ENCODE measurements at regions not wholly inside any gene's neighbourhood (a gene's known extent, or its start where the extent isn't known, plus 50 kb on each side); places are given as distances from the start of the nearest gene placed in this dataset.

- no peaks in the 10 kb centered on the region for H3K9me3 ChIP-seq (ENCODE audit: control insufficient read depth, low read depth, low read length)
- H2BK20ac ChIP-seq (ENCODE audit: low read depth, low read length, poor library complexity, severe bottlenecking) = no peak overlapping the region
- H3K56ac ChIP-seq (ENCODE audit: insufficient read length, low read depth, low read length) = no peak overlapping the region
- no peak for TF ChIP-seq CTCF (conservative IDR thresholded peaks at IDR 0.05)
- H3K36me3 Mint-ChIP-seq (ENCODE audit: insufficient read depth in 1 of 3, low read depth in 3 of 3) = no peaks in the 10 kb centered on the region
- peaks cover 2 to 16% of the 10 kb centered on the region in 2 experiments; a peak in 2 of 4 replicates for H3K4me1 Mint-ChIP-seq
- no peak overlapping the region for H3K4ac ChIP-seq (ENCODE audit: low read depth, low read length)
- H3K4me1 ChIP-seq (ENCODE audit: insufficient read depth, low read length) = no peaks in the 10 kb centered on the region
- H3K9ac ChIP-seq (ENCODE audit: extremely low read depth, insufficient read length, low read length) = no peak overlapping the region
- H4K5ac ChIP-seq (ENCODE audit: insufficient read length, low read depth, low read length) = no peak overlapping the region
- no peak overlapping the region for H3K27ac ChIP-seq (ENCODE audit: insufficient read length, low read depth, low read length)
- no peaks in the 10 kb centered on the region for H3K27me3 ChIP-seq (ENCODE audit: insufficient read depth, low read length)
- H3T11ph ChIP-seq (ENCODE audit: low read length) = no peak overlapping the region
- H2BK12ac ChIP-seq (ENCODE audit: insufficient read length, low read depth, low read length) = no peak overlapping the region
- no peaks in the 10 kb centered on the region for H3K79me2 ChIP-seq (ENCODE audit: insufficient read depth, low read length)
- H3K23me2 ChIP-seq (ENCODE audit: insufficient read length, low read depth, low read length, poor library complexity, severe bottlenecking) = no peaks in the 10 kb centered on the region
- H4K8ac ChIP-seq (replicated peaks; ENCODE audit: insufficient read length, low read depth, low read length) = no peak overlapping the region
- no peak overlapping the region for H2AFZ ChIP-seq (ENCODE audit: low read length)
- H2BK15ac ChIP-seq (ENCODE audit: low read depth, low read length) = no peak overlapping the region
- H3K14ac ChIP-seq (ENCODE audit: insufficient read depth, low read length) = no peak overlapping the region
- no peaks in the 10 kb centered on the region for H3K9me3 Mint-ChIP-seq
- no peak overlapping the region for H3K4me2 ChIP-seq (ENCODE audit: insufficient read depth, insufficient read length, low read length)
- no peak overlapping the region for H3K4me3 Mint-ChIP-seq
- H2BK5ac ChIP-seq (ENCODE audit: insufficient read length, low read length) = no peak overlapping the region
- H3K27me3 Mint-ChIP-seq (ENCODE audit: low read depth) = no peaks in the 10 kb centered on the region; the same call in none of the 2 replicates
- no peaks in the 10 kb centered on the region for H4K20me1 ChIP-seq (ENCODE audit: control insufficient read depth, insufficient read depth, insufficient read length)
- H2BK120ac ChIP-seq (ENCODE audit: low read depth, low read length, poor library complexity, severe bottlenecking) = no peak overlapping the region
- no peak overlapping the region for H3K27ac Mint-ChIP-seq
- H3K18ac ChIP-seq (ENCODE audit: insufficient read length, low read depth, low read length) = no peak overlapping the region
- no peak for DNase-seq
- H2AK5ac ChIP-seq (ENCODE audit: insufficient read length, low read length) = no peak overlapping the region
- no peaks in the 10 kb centered on the region for H3K79me1 ChIP-seq (ENCODE audit: insufficient read depth, low read depth, low read length, poor library complexity, severe bottlenecking)
- no peak overlapping the region for H4K91ac ChIP-seq (ENCODE audit: insufficient read length, low read depth, low read length)
- no peak overlapping the region for H3K23ac ChIP-seq (ENCODE audit: insufficient read length, low read depth, low read length)
- WGBS (ENCODE audit: extremely low coverage, insufficient read length, low lambda C conversion rate) = no CpG with 5 or more reads among the region's 10 CpGs
Observed at GRCh38 chr1:24999426-24999825, 69.3 kb upstream of the RUNX3 start.

Data from H9 (cell line).